GM12878 (cell line): ENCODE measurements at regions not wholly inside any gene's neighbourhood (a gene's known extent, or its start where the extent isn't known, plus 50 kb on each side); places are given as distances from the start of the nearest gene placed in this dataset.

ENCODE experiments used
- ATAC-seq: fragments of 200-7000 bp; cut with Tn5 transposase; 3 replicates; pipeline ENCODE4 v1.9.1; 2020; ENCODE audit warnings: mild to moderate bottlenecking, moderate library complexity
- BruUV-seq: library from RNA; stranded (reverse); fragments of 400-500 nt; replicated peaks from 2 replicates; lab custom pipeline; 2021; lab: Mats Ljungman, UMichigan
- CTCF ChIA-PET: fragments of 300-600 bp; sonication (Branson Sonifier 250); formaldehyde crosslinking; extraction: SDS; loops from one replicate; lab custom pipeline; 2021; ENCODE audit warnings: inconsistent platforms; lab: Yijun Ruan, JAX
- POLR2A ChIA-PET: fragments of 350-600 bp; formaldehyde crosslinking; extraction: SDS; loops from one replicate; lab custom pipeline; 2021; ENCODE audit warnings: inconsistent platforms; lab: Charles Lee
- RAD21 ChIA-PET: fragments of 300-600 bp; sonication (Branson Sonifier 250); formaldehyde crosslinking; loops from one replicate; lab custom pipeline; 2023; ENCODE audit warnings: antibody characterized with exemption; ENCODE audit not compliant: unreplicated experiment; lab: Charles Lee
- SMC1A ChIA-PET: fragments of 300-600 bp; sonication (Branson Sonifier 250); formaldehyde crosslinking; loops from one replicate; lab custom pipeline; 2023; ENCODE audit not compliant: unreplicated experiment, uncharacterized antibody; lab: Charles Lee
- DNase-seq: peaks from one replicate; pipeline ENCODE4 v3.0.0-alpha.2; 2011; ENCODE audit warnings: low read depth, low spot score
- FAIRE-seq: peaks from 3 replicates; lab custom pipeline; 2011; peaks lifted over from hg19 to GRCh38; lab: Jason Lieb, UNC
- H2AFZ ChIP-seq: 2 replicates; pipeline ENCODE4 v1.6.0; 2011; ENCODE audit warnings: low read depth, low read length, control low read depth; ENCODE audit not compliant: control insufficient read depth
- H3K27ac ChIP-seq: 2 replicates; pipeline ENCODE4 v1.5.1; 2011; ENCODE audit warnings: control low read depth; ENCODE audit not compliant: control insufficient read depth, insufficient read depth
- H3K27me3 ChIP-seq, 2 experiments: replicated peaks in 1 of 2; 2 replicates each; pipeline versions ENCODE4 v1.6.0 to v1.6.1; 2011; ENCODE audit warnings: low read length in 1 of 2; ENCODE audit not compliant: control insufficient read depth in 2 of 2, insufficient read depth in 2 of 2
- H3K36me3 ChIP-seq, 2 experiments: 2 replicates each; pipeline ENCODE4 v1.5.1; 2011; ENCODE audit warnings: low read length in 1 of 2; ENCODE audit not compliant: control insufficient read depth in 2 of 2, insufficient read depth in 2 of 2
- H3K4me1 ChIP-seq: 2 replicates; pipeline ENCODE4 v1.6.1; 2011; ENCODE audit warnings: mild to moderate bottlenecking, low read length, moderate library complexity, mixed read lengths; ENCODE audit not compliant: control insufficient read depth, insufficient read depth
- H3K4me2 ChIP-seq: 2 replicates; pipeline ENCODE4 v1.6.0; 2011; ENCODE audit warnings: control low read depth; ENCODE audit not compliant: control insufficient read depth, insufficient read depth
- H3K4me3 ChIP-seq: fragments of 200-600 bp; sonication (generic); 2 replicates; pipeline ENCODE4 v1.5.1; 2016
- H3K79me2 ChIP-seq: 2 replicates; pipeline ENCODE4 v1.6.0; 2011; ENCODE audit warnings: low read length; ENCODE audit not compliant: control insufficient read depth, insufficient read depth
- H3K9ac ChIP-seq: 2 replicates; pipeline ENCODE4 v1.8.0; 2011; ENCODE audit warnings: low read length, control low read depth, mixed read lengths; ENCODE audit not compliant: control insufficient read depth, insufficient read depth
- H3K9me3 ChIP-seq: replicated peaks from 3 replicates; pipeline ENCODE4 v1.5.1; 2011; ENCODE audit warnings: mild to moderate bottlenecking, low read length; ENCODE audit not compliant: control insufficient read depth, insufficient read depth
- H4K20me1 ChIP-seq: 2 replicates; pipeline ENCODE4 v1.6.0; 2011; ENCODE audit not compliant: control insufficient read depth, insufficient read depth
- ATF2 ChIP-seq: IDR thresholded peaks from 2 replicates; pipeline ENCODE4 v1.6.1; 2012; ENCODE audit warnings: low read length, inconsistent platforms
- ATF7 ChIP-seq: fragments of 450-650 bp; IDR thresholded peaks from 2 replicates; pipeline ENCODE4 v1.6.1; 2016; ENCODE audit warnings: low read depth, mild to moderate bottlenecking
- ELK1 ChIP-seq: IDR thresholded peaks from 2 replicates; pipeline ENCODE4 v1.6.1; 2012; ENCODE audit warnings: low read depth, low read length, improper control_type of control experiment
- FOS ChIP-seq: IDR thresholded peaks from 3 replicates; pipeline ENCODE4 v1.6.1; 2011; ENCODE audit warnings: borderline replicate concordance; ENCODE audit not compliant: insufficient read length; ENCODE audit errors: extremely low read depth
- IKZF1 ChIP-seq: fragments of 450-650 bp; conservative IDR thresholded peaks from 2 replicates; pipeline ENCODE4 v1.6.1; 2017; ENCODE audit warnings: antibody characterized with exemption, mild to moderate bottlenecking
- KDM1A ChIP-seq: fragments of 200-600 bp; sonication (generic); IDR thresholded peaks from 2 replicates; pipeline ENCODE4 v1.6.1; 2016; ENCODE audit warnings: borderline replicate concordance
- MEF2A ChIP-seq: IDR thresholded peaks from 2 replicates; pipeline ENCODE4 v1.6.1; 2011; ENCODE audit warnings: low read depth, mild to moderate bottlenecking, low read length, moderate library complexity; ENCODE audit not compliant: insufficient read depth
- NFYA ChIP-seq: IDR thresholded peaks from 2 replicates; pipeline ENCODE4 v1.6.1; 2011; ENCODE audit warnings: low read depth, mild to moderate bottlenecking, low read length, improper control_type of control experiment, borderline replicate concordance
- NR2F1 ChIP-seq: fragments of 450-650 bp; conservative IDR thresholded peaks from 2 replicates; pipeline ENCODE4 v1.6.1; 2017; ENCODE audit warnings: mild to moderate bottlenecking
- PAX5 ChIP-seq: IDR thresholded peaks from 2 replicates; pipeline ENCODE4 v1.6.1; 2011; ENCODE audit warnings: low read depth, low read length, borderline replicate concordance
- POLR2AphosphoS2 ChIP-seq: IDR thresholded peaks from 2 replicates; pipeline ENCODE4 v1.6.1; 2011; ENCODE audit warnings: low read depth, mild to moderate bottlenecking, low read length, improper control_type of control experiment, moderate library complexity
- POLR2AphosphoS5 ChIP-seq: IDR thresholded peaks from 2 replicates; pipeline ENCODE4 v1.6.1; 2011; ENCODE audit warnings: mild to moderate bottlenecking, low read length, inconsistent platforms
- POU2F2 ChIP-seq: IDR thresholded peaks from 3 replicates; pipeline ENCODE4 v1.6.1; 2011; ENCODE audit warnings: low read depth, mild to moderate bottlenecking, low read length, borderline replicate concordance
- SMARCA5 ChIP-seq: fragments of 450-650 bp; IDR thresholded peaks from 2 replicates; pipeline ENCODE4 v1.6.1; 2017; ENCODE audit warnings: mild to moderate bottlenecking
- YY1 ChIP-seq: IDR thresholded peaks from 2 replicates; pipeline ENCODE4 v1.6.1; 2011; ENCODE audit warnings: low read depth, mild to moderate bottlenecking, low read length
- WGBS: methylation state at CpG from one replicate; pipeline ENCODE4 v1.1.6; 2016; ENCODE audit warnings: low lambda C conversion rate; ENCODE audit not compliant: insufficient replicate concordance, insufficient coverage; ENCODE audit errors: missing lambda C conversion rate; 5-methylcytosine and 5-hydroxymethylcytosine counted together
- in situ Hi-C: fragments of 300-500 bp; cut with MboI; formaldehyde crosslinking; loops from 9 replicates; pipeline ENCODE4 v1.14.3; 2018; ENCODE audit warnings: mixed read lengths
- intact Hi-C: fragments of 100-400 bp; cut with micrococcal nuclease; formaldehyde crosslinking; loops from one replicate; pipeline ENCODE4 v1.14.2; 2022; ENCODE audit not compliant: unreplicated experiment

- H3K9ac ChIP-seq, result no peak overlapping the region
- no TSS peak for BruUV-seq
- H3K27me3 ChIP-seq, result peaks cover 1 to 2% of the 10 kb centered on the region in 2 experiments; a peak in 3 of 4 replicates
- H3K36me3 ChIP-seq, result no peaks in the 10 kb centered on the region
- in situ Hi-C loops (no loop called here), intact Hi-C loops (no loop called here)
- no peak for DNase-seq
- H2AFZ ChIP-seq, result no peak overlapping the region
- TF ChIP-seq POLR2AphosphoS2, result no peak
- no peak for TF ChIP-seq PAX5
- no peak for TF ChIP-seq KDM1A
- TF ChIP-seq ATF7, result no peak
- TF ChIP-seq SMARCA5, result no peak
- no peak for TF ChIP-seq NFYA
- no peak for TF ChIP-seq IKZF1
- TF ChIP-seq YY1, result no peak
- TF ChIP-seq POLR2AphosphoS5, result no peak
- TF ChIP-seq MEF2A, result no peak
- no peak for TF ChIP-seq NR2F1
- H3K9me3 ChIP-seq, result no peaks in the 10 kb centered on the region
- RAD21 ChIA-PET, result no interaction called here
- no peak overlapping the region for H3K27ac ChIP-seq
- FAIRE-seq, result no peak
- no peaks in the 10 kb centered on the region for H4K20me1 ChIP-seq
- H3K4me3 ChIP-seq, result no peak overlapping the region
- SMC1A ChIA-PET, result no interaction called here
- 42% methylated on average over 5 of the region's 5 CpGs for WGBS
- no peak overlapping the region for H3K4me2 ChIP-seq
- H3K79me2 ChIP-seq, result no peaks in the 10 kb centered on the region
- no peaks in the 10 kb centered on the region for H3K4me1 ChIP-seq
- POLR2A ChIA-PET, result no interaction called here
- CTCF ChIA-PET, result interaction anchor here (1.0 kb wide), 1 partner anchor 312 kb away, joined by 3 read pairs; no protein-coding TSS in a partner anchor
- ATAC-seq, result no peak
Measured at GRCh38 chr1:38779491-38779890, 80.1 kb downstream of the RRAGC start.

DNA sequence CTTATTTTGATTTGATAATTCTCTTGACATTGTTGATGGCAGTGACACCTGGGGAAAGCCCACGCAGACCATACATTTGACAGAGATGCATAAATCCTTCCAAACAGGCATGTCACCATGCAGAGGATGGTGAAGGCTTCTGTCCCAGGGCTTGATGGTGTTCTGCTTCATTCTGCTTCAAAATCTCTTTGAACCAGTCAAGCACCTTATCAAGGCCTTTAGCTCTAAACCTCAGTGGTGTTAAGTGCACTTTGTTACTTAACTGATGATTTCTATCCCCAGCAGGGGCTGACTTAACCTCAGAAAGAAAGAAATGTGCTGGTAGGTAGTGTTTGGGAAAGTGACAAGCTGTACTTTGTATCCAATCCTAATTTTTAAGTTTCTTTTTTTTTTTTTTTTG is 81.1 kb downstream of the RRAGC start:
- no TSS peak for BruUV-seq
- intact Hi-C loops (no loop called here), in situ Hi-C loops (no loop called here)
- FAIRE-seq, result no peak
- no peak for TF ChIP-seq FOS
- TF ChIP-seq ATF2, result no peak
- TF ChIP-seq POU2F2, result no peak
- TF ChIP-seq ELK1, result no peak
- H3K4me3 ChIP-seq, result no peak overlapping the region
- no peak overlapping the region for H3K4me2 ChIP-seq
- H3K4me1 ChIP-seq, result no peaks in the 10 kb centered on the region
- ChIA-PET SMC1A (interaction anchor here (0.6 kb wide), 1 partner anchor 1089 kb away, joined by 3 read pairs; no protein-coding TSS in a partner anchor), POLR2A (no interaction called here), RAD21 (no interaction called here), CTCF (interaction anchor here (0.5 to 1.0 kb wide), 2 partner anchors 235 to 313 kb away, joined by 3 to 4 read pairs; no protein-coding TSS in a partner anchor)
- no peak overlapping the region for H2AFZ ChIP-seq
- DNase-seq, result no peak
- peaks cover 0 to 1% of the 10 kb centered on the region in 2 experiments; a peak in 3 of 4 replicates for H3K27me3 ChIP-seq
- no peaks in the 10 kb centered on the region for H3K79me2 ChIP-seq
- H3K9ac ChIP-seq, result no peak overlapping the region
- no peak for ATAC-seq
- no peaks in the 10 kb centered on the region for H3K9me3 ChIP-seq
- no peaks in the 10 kb centered on the region for H4K20me1 ChIP-seq
- no peaks in the 10 kb centered on the region for H3K36me3 ChIP-seq
- H3K27ac ChIP-seq, result no peak overlapping the region
- WGBS, result 41% methylated on average over 1 of the region's 1 CpG
